ENCODE measurements at regions not wholly inside any gene's neighbourhood (a gene's known extent, or its start where the extent isn't known, plus 50 kb on each side); places are given as distances from the start of the nearest gene placed in this dataset.
"Not testable (repeated sequence)": the region's sequence is repeated elsewhere in the genome, so short reads cannot be mapped to it uniquely, and the experiment has no call there.

DNA sequence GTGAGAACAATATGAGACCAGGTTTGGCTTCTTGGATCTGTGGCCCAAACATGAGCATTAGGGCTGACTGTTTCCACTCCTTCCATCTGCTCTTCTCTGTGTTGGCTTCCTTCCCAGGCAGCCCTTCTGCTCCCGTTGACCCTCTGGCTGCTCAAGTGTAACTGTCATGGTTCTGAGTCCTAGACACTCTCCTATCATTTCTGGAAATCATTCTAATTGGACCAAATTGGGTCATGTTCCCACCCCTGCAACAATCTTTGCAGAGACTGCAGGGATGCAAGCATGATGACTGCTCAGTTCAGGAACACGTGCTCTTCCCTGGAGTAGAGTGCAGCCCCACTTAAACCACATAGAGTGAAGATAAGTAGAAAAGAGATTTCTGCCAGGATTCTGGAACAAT is 741.4 kb downstream of the TAF11L14 start:
- Mint-ChIP-seq H3K4me1 (ENCODE audit: low read depth) (no peaks in the 10 kb centered on the region), H3K36me3 (ENCODE audit: low read depth) (no peaks in the 10 kb centered on the region), H3K27ac (no peak overlapping the region), H3K9me3 (no peaks in the 10 kb centered on the region), H3K27me3 (no peaks in the 10 kb centered on the region), H3K4me3 (no peak overlapping the region)
- intact Hi-C loops (cut with micrococcal nuclease) = no loop called here

DNA sequence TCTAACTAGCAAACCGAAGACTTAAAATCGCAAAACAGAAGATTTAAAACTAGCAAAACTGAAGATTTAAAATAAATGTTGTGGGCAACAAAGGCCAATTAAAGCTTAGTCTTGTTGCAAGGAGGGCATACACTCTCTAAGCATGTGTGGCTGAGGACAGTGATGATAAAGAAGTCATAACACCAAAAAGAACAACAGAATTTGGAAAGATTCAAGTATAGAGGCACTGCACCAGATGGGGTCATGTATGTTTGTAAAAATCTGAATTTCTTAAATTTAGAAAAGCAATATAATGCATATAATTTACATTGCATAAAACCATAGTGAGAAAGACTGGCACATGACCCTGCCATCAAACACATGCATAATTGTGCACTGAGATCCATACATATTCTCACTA is 743.8 kb downstream of the TAF11L14 start:
- Mint-ChIP-seq H3K4me1 (ENCODE audit: low read depth) (no peaks in the 10 kb centered on the region), H3K27ac (no peak overlapping the region), H3K36me3 (ENCODE audit: low read depth) (no peaks in the 10 kb centered on the region), H3K9me3 (no peaks in the 10 kb centered on the region), H3K4me3 (no peak overlapping the region), H3K27me3 (peaks cover 1% of the 10 kb centered on the region)
- intact Hi-C loops (cut with micrococcal nuclease) = no loop called here

DNA sequence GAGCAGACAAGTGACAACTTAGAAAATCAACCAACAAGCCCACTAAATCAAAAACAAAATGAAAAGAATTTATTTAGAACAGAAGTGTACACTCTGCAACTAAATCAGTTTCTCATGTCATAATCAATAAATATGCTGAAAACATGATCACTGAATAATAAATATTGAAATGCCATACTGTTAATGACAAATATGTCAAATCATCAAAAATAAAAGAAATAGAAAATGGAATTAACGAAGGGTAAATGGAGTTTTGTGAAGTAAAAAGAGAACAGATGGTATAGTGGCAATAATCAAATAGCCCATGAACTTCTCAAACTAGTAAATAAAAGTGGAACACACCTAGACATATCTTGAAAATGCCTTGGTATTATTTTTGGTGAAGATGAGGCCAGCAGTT is 744.9 kb downstream of the TAF11L14 start:
- Mint-ChIP-seq H3K36me3 (ENCODE audit: low read depth) (no peaks in the 10 kb centered on the region), H3K4me1 (ENCODE audit: low read depth) (no peaks in the 10 kb centered on the region), H3K27me3 (peaks cover 1% of the 10 kb centered on the region), H3K27ac (no peak overlapping the region), H3K9me3 (no peaks in the 10 kb centered on the region), H3K4me3 (no peak overlapping the region)
- intact Hi-C loops (cut with micrococcal nuclease) = no loop called here

DNA sequence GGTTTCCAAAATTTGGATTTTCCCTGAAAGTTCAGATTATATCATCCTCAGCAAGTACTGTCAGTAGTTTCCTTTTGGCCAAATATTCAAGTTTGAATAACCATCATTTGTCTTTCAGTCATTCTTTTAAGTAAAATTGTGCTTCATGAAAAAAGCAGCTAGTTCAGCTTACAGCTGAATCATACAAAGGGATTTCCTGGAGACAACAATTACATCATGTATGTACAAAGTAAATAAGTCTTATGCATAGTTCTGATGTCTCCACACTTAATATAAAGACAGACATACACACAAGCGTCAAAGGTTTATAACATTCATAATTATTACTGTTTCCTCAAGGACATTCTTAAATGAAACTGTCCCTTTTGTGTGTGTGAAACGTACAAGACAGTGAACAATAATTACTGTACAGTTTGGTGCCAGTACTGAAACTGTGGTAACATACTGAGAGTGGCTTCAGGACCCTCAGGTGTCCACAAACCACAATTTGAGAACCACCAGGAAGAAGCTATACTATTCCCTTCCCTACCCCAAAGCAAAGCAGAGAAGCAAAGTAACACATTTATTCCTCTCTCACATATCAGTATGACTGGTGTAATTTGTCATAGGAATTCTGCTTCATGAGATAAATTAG is 746.6 kb downstream of the TAF11L14 start:
- Mint-ChIP-seq H3K27ac (no peak overlapping the region), H3K4me3 (no peak overlapping the region), H3K9me3 (no peaks in the 10 kb centered on the region), H3K36me3 (ENCODE audit: low read depth) (no peaks in the 10 kb centered on the region), H3K27me3 (peaks cover 1% of the 10 kb centered on the region), H3K4me1 (ENCODE audit: low read depth) (no peaks in the 10 kb centered on the region)
- intact Hi-C loops (cut with micrococcal nuclease) = no loop called here

DNA sequence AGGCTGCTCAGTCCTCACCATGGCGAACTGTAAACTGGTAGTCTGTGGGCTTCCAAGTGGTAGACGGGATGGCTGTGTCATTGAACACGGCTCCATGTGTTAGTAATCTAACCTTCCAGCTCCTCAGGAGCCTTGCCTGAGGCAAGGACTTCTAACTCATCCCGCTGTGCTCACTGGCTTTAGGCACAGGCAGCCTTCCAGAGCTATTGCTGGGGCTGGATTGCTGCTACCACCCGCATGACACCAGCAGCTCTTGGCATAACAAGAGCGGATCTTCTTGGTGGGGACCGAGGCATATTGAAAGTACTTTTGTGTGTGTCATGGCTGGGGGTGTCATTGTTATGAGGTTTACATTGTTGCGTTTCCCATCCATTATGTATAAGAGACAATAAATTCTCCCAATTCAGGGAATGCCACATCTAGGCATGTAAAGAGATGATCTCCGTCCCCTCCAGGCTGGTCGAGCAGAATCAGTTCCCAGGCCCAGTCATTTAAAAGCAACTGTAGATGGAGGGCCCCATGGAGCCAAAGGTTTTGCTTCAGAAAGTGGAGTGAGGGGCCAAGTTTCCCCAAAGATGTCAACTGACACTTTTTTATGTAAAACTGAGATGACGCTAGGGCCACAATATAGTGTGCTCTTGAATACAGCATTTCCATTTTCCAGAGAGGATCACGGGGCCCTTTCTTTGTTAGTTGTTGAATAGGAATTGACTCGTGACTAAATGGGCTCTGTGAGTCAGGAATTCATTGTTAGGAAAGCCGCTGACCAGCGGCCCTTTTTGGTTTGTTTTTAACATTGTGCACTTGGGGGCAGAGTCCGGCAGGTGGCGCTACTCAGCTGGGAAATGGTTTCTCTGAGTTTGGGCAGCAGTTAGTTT is 759.5 kb downstream of the TAF11L14 start:
- H3K4me1 Mint-ChIP-seq (ENCODE audit: low read depth) = no peaks in the 10 kb centered on the region
- no peaks in the 10 kb centered on the region for H3K27me3 Mint-ChIP-seq
- H3K36me3 Mint-ChIP-seq (ENCODE audit: low read depth) = no peaks in the 10 kb centered on the region
- no peak overlapping the region for H3K4me3 Mint-ChIP-seq
- intact Hi-C loops (cut with micrococcal nuclease) = loop anchor here (10.0 kb wide), 1 partner anchor 301 kb away; no protein-coding TSS in a partner anchor
- H3K27ac Mint-ChIP-seq = no peak overlapping the region
- H3K9me3 Mint-ChIP-seq = peaks cover 4% of the 10 kb centered on the region

DNA sequence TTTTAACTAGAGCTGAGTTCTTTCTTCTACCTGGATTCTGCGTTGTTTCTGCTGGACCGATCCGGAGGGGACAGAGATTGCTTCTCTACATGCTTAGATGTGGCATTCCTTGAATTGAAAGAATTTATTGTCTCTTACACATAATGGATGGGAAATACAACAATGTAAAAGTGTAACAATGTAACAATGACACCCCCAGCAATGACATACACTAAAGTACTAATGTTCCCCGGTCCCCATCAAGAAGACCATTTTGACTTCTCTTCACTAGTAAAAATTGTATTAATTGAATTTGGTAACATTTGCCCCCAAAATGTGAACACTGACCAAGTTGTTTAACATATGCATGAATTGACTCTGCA is 760.2 kb downstream of the TAF11L14 start:
- H3K36me3 Mint-ChIP-seq (ENCODE audit: low read depth) = no peaks in the 10 kb centered on the region
- H3K4me3 Mint-ChIP-seq = no peak overlapping the region
- peaks cover 10% of the 10 kb centered on the region for H3K9me3 Mint-ChIP-seq
- no peaks in the 10 kb centered on the region for H3K4me1 Mint-ChIP-seq (ENCODE audit: low read depth)
- H3K27me3 Mint-ChIP-seq = no peaks in the 10 kb centered on the region
- H3K27ac Mint-ChIP-seq = no peak overlapping the region
- intact Hi-C loops (cut with micrococcal nuclease) = loop anchor here (10.0 kb wide), 1 partner anchor 300 kb away; no protein-coding TSS in a partner anchor

DNA sequence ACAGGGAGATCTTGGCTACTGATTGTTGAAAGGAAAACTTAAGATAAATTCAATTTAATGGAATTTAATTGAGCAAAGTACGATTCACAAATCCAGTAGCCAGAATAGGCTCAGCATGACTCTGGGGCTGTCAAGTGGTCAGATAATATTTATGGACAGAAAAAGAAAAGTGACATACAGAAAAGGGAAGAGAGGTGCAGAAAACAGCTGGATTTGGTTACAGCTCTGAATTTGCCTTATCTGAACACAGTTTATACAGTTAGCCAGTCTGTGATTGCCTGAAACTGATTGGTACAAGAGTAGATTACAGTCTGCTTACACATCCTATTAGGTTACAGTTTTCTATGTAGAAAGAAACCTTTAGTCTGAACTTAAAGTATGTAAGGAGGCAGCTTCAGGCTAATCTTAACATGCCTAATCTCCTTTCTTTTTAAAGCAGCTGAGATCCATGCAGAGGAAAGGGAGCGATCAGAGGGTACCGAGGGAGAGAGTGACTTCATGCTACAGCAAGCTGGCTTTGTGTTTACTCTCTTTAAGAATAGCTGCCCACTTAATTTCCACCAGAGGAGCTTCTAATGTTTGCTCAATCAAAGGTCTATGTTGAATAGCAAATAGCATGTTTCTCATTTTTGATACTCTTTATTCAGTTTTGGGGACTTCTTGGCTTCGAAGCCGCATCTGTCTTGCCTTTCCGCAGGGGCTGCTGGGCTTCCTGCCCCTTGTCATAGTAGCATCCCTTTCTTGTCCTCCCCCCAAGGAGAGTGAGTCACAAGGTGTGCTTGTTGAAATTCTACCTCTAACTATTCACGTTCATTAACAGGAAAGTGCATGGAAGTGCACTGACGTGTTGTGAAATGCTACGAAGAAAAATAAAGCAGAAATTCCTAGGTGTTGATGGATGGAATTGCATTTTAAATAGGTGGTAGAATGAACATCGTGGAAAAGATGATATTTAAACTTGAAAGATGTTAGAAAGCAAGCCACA is 761.2 kb downstream of the TAF11L14 start:
- intact Hi-C loops (cut with micrococcal nuclease) = loop anchor here (10.0 kb wide), 1 partner anchor 299 kb away; no protein-coding TSS in a partner anchor
- no peaks in the 10 kb centered on the region for H3K4me1 Mint-ChIP-seq (ENCODE audit: low read depth)
- H3K27ac Mint-ChIP-seq = no peak overlapping the region
- H3K4me3 Mint-ChIP-seq = no peak overlapping the region
- no peaks in the 10 kb centered on the region for H3K27me3 Mint-ChIP-seq
- peaks cover 12% of the 10 kb centered on the region for H3K9me3 Mint-ChIP-seq
- no peaks in the 10 kb centered on the region for H3K36me3 Mint-ChIP-seq (ENCODE audit: low read depth)

DNA sequence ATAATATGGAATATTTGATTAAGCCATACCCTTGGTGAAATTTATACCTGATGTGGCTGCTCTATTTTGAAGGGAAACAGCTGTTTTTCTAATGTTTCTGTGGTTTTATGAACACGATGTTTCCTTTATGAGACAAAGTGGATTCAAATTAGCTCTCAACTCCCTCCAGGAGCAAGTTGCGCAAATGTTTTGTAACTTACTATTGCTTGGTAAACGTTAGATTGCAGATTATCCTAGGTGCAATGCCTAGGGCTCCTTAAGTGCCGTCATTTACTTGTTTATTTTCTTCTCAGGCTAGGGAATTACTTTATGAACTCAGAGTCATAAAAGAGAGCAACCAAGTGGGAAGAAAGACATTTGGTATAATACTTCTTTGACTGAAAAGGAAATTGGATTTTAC is 763.1 kb downstream of the TAF11L14 start:
- no peaks in the 10 kb centered on the region for H3K36me3 Mint-ChIP-seq (ENCODE audit: low read depth)
- intact Hi-C loops (cut with micrococcal nuclease) = loop anchor here (10.0 kb wide), 1 partner anchor 297 kb away; no protein-coding TSS in a partner anchor
- no peaks in the 10 kb centered on the region for H3K4me1 Mint-ChIP-seq (ENCODE audit: low read depth)
- H3K9me3 Mint-ChIP-seq = peaks cover 12% of the 10 kb centered on the region
- H3K4me3 Mint-ChIP-seq = no peak overlapping the region
- no peaks in the 10 kb centered on the region for H3K27me3 Mint-ChIP-seq
- no peak overlapping the region for H3K27ac Mint-ChIP-seq

DNA sequence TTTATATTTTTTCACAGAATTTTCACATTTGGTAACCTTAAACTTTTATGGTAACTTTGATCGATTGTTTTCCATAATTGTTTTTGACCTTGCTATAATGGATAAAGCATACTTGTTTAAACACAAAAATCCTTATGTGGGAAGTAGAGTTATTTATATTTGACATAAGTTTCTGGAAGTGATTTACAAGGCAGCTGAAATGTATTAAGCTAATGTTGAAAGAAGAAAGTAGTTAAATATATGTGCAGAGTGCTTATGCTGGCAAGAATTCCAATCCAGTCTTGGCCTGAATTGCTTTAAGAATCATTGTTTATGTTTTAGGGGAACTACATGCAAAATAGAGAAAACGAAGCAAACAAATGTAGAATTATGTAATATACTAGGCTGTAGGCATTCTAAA is 763.6 kb downstream of the TAF11L14 start:
- Mint-ChIP-seq H3K4me1 (ENCODE audit: low read depth) (no peaks in the 10 kb centered on the region), H3K27me3 (no peaks in the 10 kb centered on the region), H3K4me3 (no peak overlapping the region), H3K9me3 (peaks cover 12% of the 10 kb centered on the region), H3K27ac (no peak overlapping the region), H3K36me3 (ENCODE audit: low read depth) (no peaks in the 10 kb centered on the region)
- intact Hi-C loops (cut with micrococcal nuclease) = loop anchor here (10.0 kb wide), 1 partner anchor 297 kb away; no protein-coding TSS in a partner anchor

DNA sequence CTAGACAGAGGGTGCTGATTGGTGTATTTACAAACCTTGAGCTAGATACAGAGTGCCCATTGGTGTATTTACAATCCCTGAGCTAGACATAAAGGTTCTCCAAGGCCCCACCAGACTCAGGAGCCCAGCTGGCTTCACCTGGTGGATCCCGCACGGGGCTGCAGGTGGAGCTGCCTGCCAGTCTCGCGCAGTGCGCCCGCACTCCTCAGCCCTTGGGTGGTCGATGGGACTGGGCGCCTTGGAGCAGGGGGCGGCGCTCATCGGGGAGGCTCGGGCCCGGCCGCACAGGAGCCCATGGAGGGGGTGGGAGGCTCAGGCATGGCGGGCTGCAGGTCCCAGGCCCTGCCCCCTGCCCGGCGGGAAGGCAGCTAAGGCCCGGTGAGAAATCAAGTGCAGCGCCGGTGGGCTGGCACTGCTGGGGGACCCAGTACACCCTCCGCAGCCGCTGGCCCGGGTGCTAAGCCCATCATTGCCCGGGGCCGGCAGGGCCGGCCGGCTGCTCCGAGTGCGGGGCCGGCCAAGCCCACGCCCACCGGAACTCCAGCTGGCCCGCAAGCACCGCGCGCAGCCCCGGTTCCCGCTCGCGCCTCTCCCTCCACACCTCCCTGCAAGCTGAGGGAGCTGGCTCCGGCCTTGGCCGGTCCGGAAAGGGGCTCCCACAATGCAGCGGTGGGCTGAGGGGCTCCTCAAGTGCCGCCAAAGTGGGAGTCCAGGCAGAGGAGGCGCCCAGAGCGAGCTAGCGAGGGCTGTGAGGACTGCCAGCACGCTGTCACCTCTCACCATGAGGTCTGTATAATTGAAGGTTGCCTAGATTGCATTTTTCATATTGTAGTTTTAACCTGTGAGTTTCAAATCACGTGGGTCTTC is 765.4 kb downstream of the TAF11L14 start:
- not testable (repeated sequence) for H3K27me3 Mint-ChIP-seq; H3K4me1 Mint-ChIP-seq (ENCODE audit: low read depth); H3K36me3 Mint-ChIP-seq (ENCODE audit: low read depth); H3K4me3 Mint-ChIP-seq; H3K27ac Mint-ChIP-seq
- H3K9me3 Mint-ChIP-seq = peaks cover 12% of the 10 kb centered on the region
- intact Hi-C loops (cut with micrococcal nuclease) = loop anchor here (10.0 kb wide), 1 partner anchor 295 kb away; no protein-coding TSS in a partner anchor

DNA sequence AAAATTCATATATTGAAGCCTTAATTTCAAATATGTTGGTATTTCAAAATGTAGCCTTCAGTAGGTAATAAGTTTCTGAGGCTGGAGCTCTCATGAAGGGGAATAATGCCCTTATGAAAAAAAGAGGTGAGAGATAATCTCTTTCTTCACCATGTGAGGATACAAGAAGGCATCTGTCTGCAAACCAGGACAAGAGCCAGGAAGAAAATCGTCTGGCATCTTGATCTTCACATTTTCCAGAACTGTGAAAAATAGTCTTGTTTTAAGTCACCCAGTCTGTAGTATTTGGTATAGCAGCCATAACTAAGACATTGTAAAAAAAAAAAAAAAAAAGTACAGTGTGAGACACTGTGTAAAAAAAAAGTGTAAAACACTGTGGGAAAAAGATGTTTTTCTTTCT is 768.9 kb downstream of the TAF11L14 start:
- Mint-ChIP-seq H3K4me3 (no peak overlapping the region), H3K4me1 (ENCODE audit: low read depth) (no peaks in the 10 kb centered on the region), H3K9me3 (peaks cover 12% of the 10 kb centered on the region), H3K27ac (no peak overlapping the region), H3K36me3 (ENCODE audit: low read depth) (no peaks in the 10 kb centered on the region), H3K27me3 (no peaks in the 10 kb centered on the region)
- intact Hi-C loops (cut with micrococcal nuclease) = no loop called here

DNA sequence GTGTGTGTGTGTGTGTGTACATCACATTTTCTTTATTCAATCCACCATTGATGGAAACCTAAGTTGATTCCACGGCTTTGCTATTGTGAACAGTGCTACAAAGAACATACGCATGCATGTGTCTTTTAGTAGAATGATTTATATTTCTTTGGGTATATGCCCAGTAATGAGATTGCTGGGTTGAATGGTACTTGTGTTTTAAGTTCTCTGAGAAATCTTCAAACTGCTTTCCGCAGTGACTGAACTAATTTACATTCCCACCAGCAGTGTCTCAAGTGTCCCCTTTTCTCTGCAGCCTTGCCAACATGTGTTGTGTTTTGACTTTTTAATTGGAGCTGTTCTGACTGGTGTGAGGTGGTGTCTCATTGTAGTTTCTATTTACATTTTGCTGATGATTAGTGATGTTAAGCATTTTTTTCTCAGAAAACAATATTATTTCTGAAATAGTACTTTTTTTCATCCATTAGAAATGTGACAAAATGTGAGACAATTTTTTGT is 769.7 kb downstream of the TAF11L14 start:
- Mint-ChIP-seq H3K36me3 (ENCODE audit: low read depth) (no peaks in the 10 kb centered on the region), H3K9me3 (peaks cover 7% of the 10 kb centered on the region), H3K4me1 (ENCODE audit: low read depth) (no peaks in the 10 kb centered on the region), H3K27ac (no peak overlapping the region), H3K4me3 (no peak overlapping the region), H3K27me3 (no peaks in the 10 kb centered on the region)
- intact Hi-C loops (cut with micrococcal nuclease) = no loop called here

DNA sequence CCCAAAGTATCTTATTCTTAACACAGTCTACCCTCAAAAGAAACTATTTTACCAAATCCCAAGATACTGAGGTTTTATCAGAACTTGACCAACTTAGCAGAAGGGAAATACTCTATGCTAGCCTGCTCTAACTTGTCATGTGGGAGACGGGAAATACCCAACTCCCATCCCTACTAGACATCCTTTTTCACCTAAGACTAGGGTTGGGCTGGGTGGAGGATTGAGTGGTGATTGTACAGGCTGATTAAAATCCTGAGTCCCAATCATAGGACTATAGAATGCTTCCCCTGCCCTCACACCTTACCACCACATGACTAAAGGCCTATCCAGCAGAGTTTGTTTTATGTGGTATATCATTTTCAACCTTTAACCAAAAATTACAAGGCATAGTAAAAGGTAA is 786.5 kb downstream of the TAF11L14 start:
- H3K27me3 Mint-ChIP-seq = no peaks in the 10 kb centered on the region
- H3K36me3 Mint-ChIP-seq (ENCODE audit: low read depth) = no peaks in the 10 kb centered on the region
- H3K9me3 Mint-ChIP-seq = peaks cover 39% of the 10 kb centered on the region
- intact Hi-C loops (cut with micrococcal nuclease) = no loop called here
- H3K4me3 Mint-ChIP-seq = no peak overlapping the region
- H3K4me1 Mint-ChIP-seq (ENCODE audit: low read depth) = no peaks in the 10 kb centered on the region
- H3K27ac Mint-ChIP-seq = no peak overlapping the region
